GM13976 (cell line): ENCODE measurements at regions not wholly inside any gene's neighbourhood (a gene's known extent, or its start where the extent isn't known, plus 50 kb on each side); places are given as distances from the start of the nearest gene placed in this dataset.
"Not testable (repeated sequence)": the region's sequence is repeated elsewhere in the genome, so short reads cannot be mapped to it uniquely, and the experiment has no call there.

ENCODE experiments used
- DNase-seq: peaks from one replicate; pipeline ENCODE4 v3.0.0; 2012; ENCODE audit warnings: low spot score
- CTCF ChIP-seq: IDR thresholded peaks from 2 replicates; pipeline ENCODE4 v1.5.1; 2012; ENCODE audit warnings: borderline replicate concordance, mild to moderate bottlenecking; ENCODE audit not compliant: insufficient read depth; ENCODE audit errors: extremely low read depth, missing control alignments, control extremely low read depth
- in situ Hi-C: fragments of 300-500 bp; cut with MboI; formaldehyde crosslinking; loops from one replicate; pipeline ENCODE4 v1.12.0; 2022; ENCODE audit warnings: low sequenced_read_pairs, mixed read lengths, inconsistent platforms; ENCODE audit not compliant: unreplicated experiment

GRCh38 chr1:229726061-229726460 is 100.0 kb downstream of the URB2 start:
- no peak for DNase-seq
- in situ Hi-C loops: no loop called here
- no peak for TF ChIP-seq CTCF

- no peak for TF ChIP-seq CTCF
Observed at GRCh38 chr1:229729916-229730315, 103.9 kb downstream of the URB2 start.

GRCh38 chr1:229730573-229730972 is 104.5 kb downstream of the URB2 start:
- in situ Hi-C loops: no loop called here
- no peak for TF ChIP-seq CTCF
- no peak for DNase-seq

More at GRCh38 chr1:229729916-229730315, 103.9 kb downstream of the URB2 start:
- DNase-seq: no peak
- in situ Hi-C loops: no loop called here

GRCh38 chr1:229732061-229732460 is 106.0 kb downstream of the URB2 start:
- in situ Hi-C loops: no loop called here
- TF ChIP-seq CTCF: no peak
- DNase-seq: no peak

- DNase-seq: no peak
- no peak for TF ChIP-seq CTCF
- in situ Hi-C loops: no loop called here
Observed at GRCh38 chr1:229736376-229736775, 110.3 kb downstream of the URB2 start.

- DNase-seq, in situ Hi-C loops: not testable (repeated sequence)
Observed at GRCh38 chr1:229742614-229743013, 116.6 kb downstream of the URB2 start.

- in situ Hi-C loops: no loop called here
- DNase-seq: no peak
- no peak for TF ChIP-seq CTCF
Observed at GRCh38 chr1:229749992-229750391, 123.9 kb downstream of the URB2 start.
